Neural cell (in vitro differentiated cells): ENCODE measurements at regions not wholly inside any gene's neighbourhood (a gene's known extent, or its start where the extent isn't known, plus 50 kb on each side); places are given as distances from the start of the nearest gene placed in this dataset.

Experiments
- H2AFZ ChIP-seq: fragments of 200-600, 300-800 bp; sonication (generic), shearing (Covaris generic); 2 replicates; pipeline ENCODE4 v1.6.0; 2014; ENCODE audit warnings: low read depth, mild to moderate bottlenecking, antibody characterized with exemption, low read length, moderate library complexity
- H3F3A ChIP-seq: fragments of 200-600 bp; shearing (Covaris generic); 2 replicates; pipeline ENCODE4 v1.6.1; 2016; ENCODE audit warnings: mild to moderate bottlenecking, moderate library complexity, mixed read lengths, antibody characterized with exemption, low read length; ENCODE audit not compliant: insufficient read depth, poor library complexity, severe bottlenecking
- H3K27ac ChIP-seq: fragments of 200-600, 300-800 bp; sonication (generic), shearing (Covaris generic); 2 replicates; pipeline ENCODE4 v1.5.1; 2014; ENCODE audit warnings: mild to moderate bottlenecking, low read length, moderate library complexity
- H3K27me3 ChIP-seq: fragments of 300-800, 200-600 bp; sonication (generic), shearing (Covaris generic); 2 replicates; pipeline ENCODE4 v1.6.0; 2014; ENCODE audit warnings: mild to moderate bottlenecking, low read depth, low read length, moderate library complexity; ENCODE audit not compliant: insufficient read depth
- H3K36me3 ChIP-seq: fragments of 300-800, 200-600 bp; sonication (generic), shearing (Covaris generic); 2 replicates; pipeline ENCODE4 v1.5.1; 2014; ENCODE audit warnings: mild to moderate bottlenecking, antibody characterized with exemption, low read length, moderate library complexity; ENCODE audit not compliant: insufficient read depth
- H3K4me2 ChIP-seq: fragments of 300-800, 200-600 bp; sonication (generic), shearing (Covaris generic); 2 replicates; pipeline ENCODE4 v1.6.0; 2014; ENCODE audit warnings: mild to moderate bottlenecking, low read length
- H3K4me3 ChIP-seq: fragments of 300-800, 200-600 bp; sonication (generic), shearing (Covaris generic); 2 replicates; pipeline ENCODE4 v1.5.1; 2014; ENCODE audit warnings: mild to moderate bottlenecking, low read length, moderate library complexity
- H3K79me2 ChIP-seq: fragments of 200-600 bp; shearing (Covaris generic); replicated peaks from 2 replicates; pipeline ENCODE4 v1.6.0; 2014; ENCODE audit warnings: mild to moderate bottlenecking, low read length, moderate library complexity; ENCODE audit not compliant: insufficient read depth
- H3K9ac ChIP-seq: fragments of 300-800, 200-600 bp; sonication (generic), shearing (Covaris generic); 2 replicates; pipeline ENCODE4 v1.6.1; 2016; ENCODE audit warnings: mild to moderate bottlenecking, low read length, mixed read lengths
- H3K9me2 ChIP-seq: fragments of 200-600 bp; shearing (Covaris generic); 2 replicates; pipeline ENCODE4 v1.6.1; 2016; ENCODE audit warnings: mild to moderate bottlenecking, low read length, mixed read lengths; ENCODE audit not compliant: insufficient read depth
- H3K9me3 ChIP-seq: fragments of 200-600, 300-800 bp; sonication (generic), shearing (Covaris generic); 2 replicates; pipeline ENCODE4 v1.6.1; 2016; ENCODE audit warnings: mild to moderate bottlenecking, mixed run types, low read length, moderate library complexity, mixed read lengths
- H4K20me1 ChIP-seq: fragments of 200-600 bp; shearing (Covaris generic); 2 replicates; pipeline ENCODE4 v1.6.1; 2016; ENCODE audit warnings: mild to moderate bottlenecking, mixed run types; ENCODE audit not compliant: insufficient read depth
- CTCF ChIP-seq: fragments of 450-650 bp; IDR thresholded peaks from 2 replicates; pipeline ENCODE4 v1.5.1; 2014; ENCODE audit warnings: antibody characterized with exemption, mild to moderate bottlenecking, moderate library complexity; ENCODE audit not compliant: poor library complexity, severe bottlenecking
- EP300 ChIP-seq: fragments of 450-650 bp; conservative IDR thresholded peaks from 2 replicates; pipeline ENCODE4 v1.6.1; 2014; ENCODE audit warnings: antibody characterized with exemption, mild to moderate bottlenecking, moderate library complexity; ENCODE audit not compliant: poor library complexity, severe bottlenecking
- EZH2 ChIP-seq: fragments of 200-600, 300-800 bp; shearing (Covaris generic), sonication (generic); IDR thresholded peaks from 2 replicates; pipeline ENCODE4 v1.6.1; 2014; ENCODE audit warnings: antibody characterized with exemption, low read length, borderline replicate concordance, mild to moderate bottlenecking; ENCODE audit not compliant: insufficient read depth, poor library complexity, severe bottlenecking
- MXI1 ChIP-seq: fragments of 450-650 bp; conservative IDR thresholded peaks from 2 replicates; pipeline ENCODE4 v1.6.1; 2014; ENCODE audit warnings: antibody characterized with exemption, mild to moderate bottlenecking; ENCODE audit not compliant: poor library complexity, severe bottlenecking
- POLR2AphosphoS5 ChIP-seq: IDR thresholded peaks from 2 replicates; pipeline ENCODE4 v1.6.1; 2012
- RAD21 ChIP-seq: fragments of 450-650 bp; conservative IDR thresholded peaks from 2 replicates; pipeline ENCODE4 v1.6.1; 2014; ENCODE audit warnings: antibody characterized with exemption, mild to moderate bottlenecking, moderate library complexity
- REST ChIP-seq: IDR thresholded peaks from 2 replicates; pipeline ENCODE4 v1.6.1; 2012; ENCODE audit warnings: borderline replicate concordance
- SMC3 ChIP-seq: fragments of 450-650 bp; conservative IDR thresholded peaks from 2 replicates; pipeline ENCODE4 v1.6.1; 2014; ENCODE audit warnings: antibody characterized with exemption, mild to moderate bottlenecking, moderate library complexity; ENCODE audit not compliant: poor library complexity
- TAF1 ChIP-seq: IDR thresholded peaks from 2 replicates; pipeline ENCODE4 v1.6.1; 2012; ENCODE audit warnings: low read depth

- Histone ChIP-seq H3K9me2 (no peaks in the 10 kb centered on the region), H3K9me3 (no peaks in the 10 kb centered on the region), H3K27me3 (no peaks in the 10 kb centered on the region), H3K9ac (no peak overlapping the region), H3K4me3 (no peak overlapping the region), H3K27ac (peak overlapping the region; percentile 77), H4K20me1 (no peaks in the 10 kb centered on the region), H3K36me3 (no peaks in the 10 kb centered on the region), H3K79me2 (no peaks in the 10 kb centered on the region), H3F3A (no peaks in the 10 kb centered on the region), H2AFZ (no peak overlapping the region), H3K4me2 (no peak overlapping the region)
- TF ChIP-seq SMC3 (no peak), REST (no peak), EP300 (no peak), CTCF (no peak), EZH2 (no peak), MXI1 (no peak), RAD21 (no peak), TAF1 (no peak), POLR2AphosphoS5 (no peak)
Observed at GRCh38 chr12:13387101-13387500, 190.6 kb downstream of the EMP1 start.

GRCh38 chr12:13386323-13387039 lies 190.0 kb downstream of the EMP1 start:
- peak overlapping the region; percentile 77 for H3K27ac ChIP-seq
- H2AFZ ChIP-seq, result no peak overlapping the region
- no peak overlapping the region for H3K4me2 ChIP-seq
- no peaks in the 10 kb centered on the region for H3K9me3 ChIP-seq
- peak overlapping the region; percentile 10 for H3K4me3 ChIP-seq
- H3K9ac ChIP-seq, result no peak overlapping the region
- no peaks in the 10 kb centered on the region for H4K20me1 ChIP-seq
- no peaks in the 10 kb centered on the region for H3K27me3 ChIP-seq
- no peaks in the 10 kb centered on the region for H3K36me3 ChIP-seq
- H3K9me2 ChIP-seq, result no peaks in the 10 kb centered on the region
- H3K79me2 ChIP-seq, result no peaks in the 10 kb centered on the region
- H3F3A ChIP-seq, result no peaks in the 10 kb centered on the region
- peak; percentile 24 for TF ChIP-seq POLR2AphosphoS5
- no peak for TF ChIP-seq EZH2
- peak; percentile 94 for TF ChIP-seq REST
- peak; percentile 65 for TF ChIP-seq EP300
- no peak for TF ChIP-seq TAF1
- no peak for TF ChIP-seq CTCF
- no peak for TF ChIP-seq SMC3
- TF ChIP-seq RAD21, result no peak
- no peak for TF ChIP-seq MXI1
